ENCODE measurements at regions not wholly inside any gene's neighbourhood (a gene's known extent, or its start where the extent isn't known, plus 50 kb on each side); places are given as distances from the start of the nearest gene placed in this dataset.
"Not testable (repeated sequence)": the region's sequence is repeated elsewhere in the genome, so short reads cannot be mapped to it uniquely, and the experiment has no call there.

DNA sequence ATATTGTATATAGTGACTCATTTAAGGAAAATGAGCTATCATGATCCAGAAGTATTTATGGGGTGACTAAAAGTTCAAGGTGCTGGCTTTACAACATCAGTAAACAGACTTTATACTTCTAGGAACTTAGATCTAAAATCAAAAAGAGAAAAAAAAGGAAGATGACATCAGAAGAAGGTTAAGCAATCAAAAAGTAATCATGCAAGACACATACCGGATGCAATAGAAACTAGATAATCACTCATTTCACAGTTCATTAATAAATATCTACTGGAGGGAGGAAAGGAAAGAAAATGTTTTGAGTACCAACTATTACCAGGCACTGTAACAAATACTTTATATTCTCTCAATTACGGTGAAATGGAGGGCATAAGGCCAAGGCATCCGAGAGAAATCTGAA lies 276.4 kb downstream of the SPRY1 start:
- Histone ChIP-seq H3K27ac (ENCODE audit: low read depth, low read length) (no peak overlapping the region), H3K9me3 (ENCODE audit: low read length) (no peaks in the 10 kb centered on the region), H3K36me3 (ENCODE audit: insufficient read depth, low read length) (no peaks in the 10 kb centered on the region), H3K27me3 (ENCODE audit: control insufficient read depth in 1 of 2, insufficient read depth in 2 of 2, low read length in 2 of 2) (no peaks in the 10 kb centered on the region), H3K4me3 (ENCODE audit: low read depth in 1 of 2, low read length in 2 of 2) (no peak overlapping the region), H3K9ac (ENCODE audit: low read length) (no peak overlapping the region), H3K4me1 (ENCODE audit: insufficient read depth, low read length) (peaks cover 3% of the 10 kb centered on the region)

DNA sequence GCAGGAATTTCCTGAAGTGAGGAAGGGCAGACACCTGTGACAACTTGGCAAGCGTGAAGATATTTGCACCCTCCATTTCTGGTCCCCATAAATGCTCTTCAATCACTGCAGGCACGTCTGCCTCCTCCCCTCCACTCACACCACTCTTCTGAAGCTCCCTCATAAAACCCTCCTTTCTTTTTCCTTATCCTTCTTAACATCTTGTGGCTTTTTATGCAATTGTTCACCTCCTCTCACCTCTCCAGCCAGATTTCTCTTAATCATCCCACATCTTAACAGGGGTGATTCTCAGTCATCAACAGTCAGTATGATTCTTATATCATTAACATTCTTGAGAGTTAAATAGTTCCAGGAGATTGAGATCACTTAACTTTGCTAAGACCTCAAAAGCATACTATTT lies 277.4 kb downstream of the SPRY1 start:
- H3K4me1 ChIP-seq (ENCODE audit: insufficient read depth, low read length): peaks cover 3% of the 10 kb centered on the region
- H3K27me3 ChIP-seq (ENCODE audit: control insufficient read depth in 1 of 2, insufficient read depth in 2 of 2, low read length in 2 of 2): no peaks in the 10 kb centered on the region
- no peak overlapping the region for H3K4me3 ChIP-seq (ENCODE audit: low read depth in 1 of 2, low read length in 2 of 2)
- no peaks in the 10 kb centered on the region for H3K9me3 ChIP-seq (ENCODE audit: low read length)
- no peak overlapping the region for H3K27ac ChIP-seq (ENCODE audit: low read depth, low read length)
- no peaks in the 10 kb centered on the region for H3K36me3 ChIP-seq (ENCODE audit: insufficient read depth, low read length)
- no peak overlapping the region for H3K9ac ChIP-seq (ENCODE audit: low read length)

DNA sequence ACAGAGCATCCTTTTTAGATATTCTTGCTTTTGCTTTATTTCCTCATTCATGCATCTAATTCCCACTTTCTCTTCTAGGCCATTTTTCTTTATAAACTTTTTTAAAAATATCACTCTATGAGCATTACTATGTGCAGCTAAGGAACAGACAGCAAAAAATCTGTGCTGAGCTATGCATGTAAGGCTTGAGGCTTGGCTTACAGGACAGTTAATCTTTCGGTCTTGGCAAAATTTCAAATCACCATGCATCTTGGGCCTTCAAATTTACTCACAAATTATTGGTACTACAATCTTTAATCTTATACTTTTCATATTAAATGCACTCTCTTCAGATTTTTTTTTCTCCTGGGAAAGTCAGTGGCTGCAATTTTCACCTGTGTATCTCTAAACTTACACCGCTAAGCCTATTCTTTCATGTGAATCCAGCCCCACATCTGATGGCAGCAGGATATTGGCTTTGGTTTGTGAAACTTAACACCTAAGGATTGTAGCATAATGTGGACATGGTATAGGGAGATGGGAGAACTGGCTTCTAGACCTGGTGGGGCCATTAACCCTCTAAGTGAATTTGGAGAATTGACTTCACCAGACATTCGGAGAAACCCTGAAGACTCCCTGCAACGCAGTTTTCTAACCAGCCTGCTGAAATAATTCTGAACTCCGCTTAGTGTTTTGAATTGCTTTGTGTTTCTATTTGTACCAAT lies 278.3 kb downstream of the SPRY1 start:
- no peaks in the 10 kb centered on the region for H3K36me3 ChIP-seq (ENCODE audit: insufficient read depth, low read length)
- H3K9ac ChIP-seq (ENCODE audit: low read length): no peak overlapping the region
- no peak overlapping the region for H3K4me3 ChIP-seq (ENCODE audit: low read depth in 1 of 2, low read length in 2 of 2)
- H3K4me1 ChIP-seq (ENCODE audit: insufficient read depth, low read length): peaks cover 3% of the 10 kb centered on the region
- H3K9me3 ChIP-seq (ENCODE audit: low read length): no peaks in the 10 kb centered on the region
- no peaks in the 10 kb centered on the region for H3K27me3 ChIP-seq (ENCODE audit: control insufficient read depth in 1 of 2, insufficient read depth in 2 of 2, low read length in 2 of 2)
- H3K27ac ChIP-seq (ENCODE audit: low read depth, low read length): no peak overlapping the region

DNA sequence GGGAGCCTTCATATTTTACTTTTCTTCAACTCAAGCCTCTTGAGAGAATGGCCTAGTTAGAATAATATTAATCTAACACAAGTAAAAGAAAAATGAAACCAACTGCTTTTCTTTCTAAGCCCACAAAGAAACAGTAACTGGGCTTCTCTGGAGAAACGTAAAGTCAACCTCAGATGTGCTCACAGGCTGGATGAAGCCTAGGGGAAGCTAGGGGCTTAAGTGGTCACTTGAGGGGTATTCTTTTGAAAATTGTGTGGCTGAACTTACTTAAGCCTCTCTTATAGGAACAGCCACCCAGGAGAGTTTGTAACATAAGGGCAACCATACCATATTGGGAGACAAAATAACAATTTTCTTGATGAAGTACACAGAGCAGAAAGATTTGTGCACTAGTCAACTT lies 279.0 kb downstream of the SPRY1 start:
- H3K4me3 ChIP-seq (ENCODE audit: low read depth in 1 of 2, low read length in 2 of 2): no peak overlapping the region
- peaks cover 3% of the 10 kb centered on the region for H3K4me1 ChIP-seq (ENCODE audit: insufficient read depth, low read length)
- no peaks in the 10 kb centered on the region for H3K9me3 ChIP-seq (ENCODE audit: low read length)
- no peak overlapping the region for H3K9ac ChIP-seq (ENCODE audit: low read length)
- H3K27ac ChIP-seq (ENCODE audit: low read depth, low read length): peak overlapping the region; percentile 14
- H3K27me3 ChIP-seq (ENCODE audit: control insufficient read depth in 1 of 2, insufficient read depth in 2 of 2, low read length in 2 of 2): no peaks in the 10 kb centered on the region
- no peaks in the 10 kb centered on the region for H3K36me3 ChIP-seq (ENCODE audit: insufficient read depth, low read length)

DNA sequence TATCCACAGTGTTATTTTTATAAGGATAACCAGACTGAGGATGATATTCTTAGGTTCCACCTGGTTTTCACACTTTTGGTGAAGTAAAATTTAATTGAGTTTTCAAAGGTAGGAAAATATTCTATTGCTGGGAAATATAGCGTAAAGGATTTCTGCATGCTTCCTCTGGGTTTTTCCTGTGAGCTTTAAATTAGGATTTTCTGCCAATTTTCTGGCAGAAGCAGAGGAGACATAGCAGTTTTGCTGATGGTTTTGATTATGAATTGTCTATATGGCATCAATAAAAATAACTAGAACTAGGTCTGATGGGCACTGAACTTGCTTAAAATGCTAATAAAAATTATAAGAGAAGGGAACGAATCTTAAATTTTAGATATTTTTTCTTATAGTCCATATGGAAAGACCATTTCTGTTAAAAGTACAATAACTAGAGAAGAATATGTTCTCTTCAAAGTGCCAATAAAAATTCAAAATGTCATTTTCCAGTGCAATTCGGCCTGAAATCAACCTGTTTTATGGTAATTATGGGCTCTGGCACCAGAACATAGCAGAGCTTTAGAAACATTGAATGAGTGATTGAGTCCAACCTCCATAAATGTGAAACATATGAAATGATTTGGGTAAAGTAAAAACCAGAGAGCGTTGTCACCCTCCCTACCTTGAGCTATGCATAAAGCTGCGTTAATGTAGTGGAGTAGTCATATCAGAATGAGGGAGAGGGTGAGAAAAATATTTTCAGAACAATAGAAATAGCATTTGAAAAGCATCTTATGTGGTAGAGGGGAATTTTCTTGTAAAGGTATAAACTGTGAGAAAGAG lies 279.7 kb downstream of the SPRY1 start:
- H3K27me3 ChIP-seq (ENCODE audit: control insufficient read depth in 1 of 2, insufficient read depth in 2 of 2, low read length in 2 of 2): no peaks in the 10 kb centered on the region
- H3K4me3 ChIP-seq (ENCODE audit: low read depth in 1 of 2, low read length in 2 of 2): no peak overlapping the region
- no peaks in the 10 kb centered on the region for H3K36me3 ChIP-seq (ENCODE audit: insufficient read depth, low read length)
- peaks cover 3% of the 10 kb centered on the region for H3K4me1 ChIP-seq (ENCODE audit: insufficient read depth, low read length)
- H3K9ac ChIP-seq (ENCODE audit: low read length): no peak overlapping the region
- peak overlapping the region; percentile 14 for H3K27ac ChIP-seq (ENCODE audit: low read depth, low read length)
- H3K9me3 ChIP-seq (ENCODE audit: low read length): no peaks in the 10 kb centered on the region

DNA sequence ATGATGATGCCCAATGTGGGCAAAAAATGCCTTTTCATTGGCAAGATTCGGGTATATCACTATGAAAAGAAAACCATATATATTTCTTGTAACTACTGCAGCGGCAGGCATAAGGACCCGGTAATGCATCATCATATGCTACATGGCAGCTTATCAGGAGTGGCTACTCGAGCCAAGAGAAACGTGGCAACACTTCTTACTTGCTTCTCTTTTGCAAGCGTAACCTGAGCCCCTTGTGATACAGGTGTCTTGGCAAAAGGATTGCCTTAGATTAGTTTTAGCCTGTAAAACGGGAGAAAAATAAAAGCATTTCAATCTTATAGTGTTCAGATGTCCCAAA lies 280.3 kb downstream of the SPRY1 start:
- Histone ChIP-seq H3K36me3 (ENCODE audit: insufficient read depth, low read length) (no peaks in the 10 kb centered on the region), H3K27me3 (ENCODE audit: control insufficient read depth in 1 of 2, insufficient read depth in 2 of 2, low read length in 2 of 2) (no peaks in the 10 kb centered on the region), H3K27ac (ENCODE audit: low read depth, low read length) (no peak overlapping the region), H3K9ac (ENCODE audit: low read length) (no peak overlapping the region), H3K4me3 (ENCODE audit: low read depth in 1 of 2, low read length in 2 of 2) (no peak overlapping the region), H3K9me3 (ENCODE audit: low read length) (no peaks in the 10 kb centered on the region), H3K4me1 (ENCODE audit: insufficient read depth, low read length) (peaks cover 3% of the 10 kb centered on the region)

DNA sequence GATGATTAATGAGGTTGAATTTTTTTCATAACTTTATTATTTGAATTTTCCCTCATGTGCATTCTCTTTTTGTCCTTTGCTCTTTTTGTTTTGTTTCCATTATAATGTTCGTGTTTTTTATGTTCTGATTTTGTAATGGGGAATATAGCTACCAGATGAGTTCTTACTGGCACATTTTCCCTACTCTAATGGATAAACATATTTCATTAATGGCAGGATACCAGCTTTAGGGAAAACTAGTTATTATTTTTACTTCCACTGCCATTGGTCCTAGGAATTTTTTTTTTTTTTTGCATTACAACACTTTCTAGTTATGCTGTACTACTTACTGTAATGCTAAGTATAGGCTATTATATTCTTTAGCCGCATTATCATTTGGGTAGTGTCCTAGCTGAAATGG lies 286.3 kb downstream of the SPRY1 start:
- Histone ChIP-seq H3K4me1 (ENCODE audit: insufficient read depth, low read length) (no peaks in the 10 kb centered on the region), H3K4me3 (ENCODE audit: low read depth in 1 of 2, low read length in 2 of 2) (no peak overlapping the region), H3K36me3 (ENCODE audit: insufficient read depth, low read length) (no peaks in the 10 kb centered on the region), H3K9ac (ENCODE audit: low read length) (no peak overlapping the region), H3K27me3 (ENCODE audit: control insufficient read depth in 1 of 2, insufficient read depth in 2 of 2, low read length in 2 of 2) (no peaks in the 10 kb centered on the region), H3K27ac (ENCODE audit: low read depth, low read length) (no peak overlapping the region), H3K9me3 (ENCODE audit: low read length) (no peaks in the 10 kb centered on the region)

DNA sequence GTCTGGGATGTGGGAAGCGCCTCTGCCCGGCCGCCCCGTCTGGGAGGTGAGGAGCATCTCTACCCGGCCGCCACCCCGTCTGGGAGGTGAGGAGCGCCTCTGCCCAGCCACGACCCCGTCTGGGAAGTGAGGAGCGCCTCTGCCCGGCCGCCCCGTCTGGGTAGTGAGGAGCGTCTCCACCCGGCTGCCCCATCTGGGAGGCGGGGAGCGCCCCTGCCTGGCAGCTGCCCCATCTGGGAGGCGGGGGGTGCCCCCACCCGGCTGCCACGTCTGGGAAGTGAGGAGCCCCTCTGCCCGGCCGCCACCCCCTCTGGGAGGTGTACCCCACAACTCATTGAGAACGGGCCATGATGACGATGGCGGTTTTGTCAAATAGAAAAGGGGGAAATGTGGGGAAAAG lies 288.3 kb downstream of the SPRY1 start:
- not testable (repeated sequence) for H3K9ac ChIP-seq (ENCODE audit: low read length); H3K4me1 ChIP-seq (ENCODE audit: insufficient read depth, low read length); H3K27ac ChIP-seq (ENCODE audit: low read depth, low read length); H3K9me3 ChIP-seq (ENCODE audit: low read length); H3K4me3 ChIP-seq (ENCODE audit: low read depth in 1 of 2, low read length in 2 of 2); H3K27me3 ChIP-seq (ENCODE audit: control insufficient read depth in 1 of 2, insufficient read depth in 2 of 2, low read length in 2 of 2); H3K36me3 ChIP-seq (ENCODE audit: insufficient read depth, low read length)

DNA sequence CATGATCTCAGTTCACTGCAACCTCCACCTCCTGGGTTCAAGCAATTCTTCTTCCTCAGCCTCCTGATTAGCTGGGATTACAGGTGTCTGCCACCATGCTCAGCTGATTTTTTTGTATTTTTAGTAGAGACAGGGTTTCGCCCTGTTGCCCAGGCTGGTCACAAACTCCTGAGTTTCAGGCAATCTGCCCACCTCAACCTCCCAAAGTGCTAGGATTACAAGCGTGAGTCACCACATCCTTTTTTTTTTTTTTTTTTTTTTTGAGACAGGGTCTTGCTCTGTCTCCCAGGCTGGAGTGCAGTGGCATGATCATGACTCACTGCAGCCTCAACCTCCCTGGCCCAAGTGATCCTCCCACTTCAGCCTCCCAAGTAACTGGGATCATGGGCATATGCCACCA lies 298.9 kb downstream of the SPRY1 start:
- not testable (repeated sequence) for H3K27ac ChIP-seq (ENCODE audit: low read depth, low read length); H3K4me3 ChIP-seq (ENCODE audit: low read depth in 1 of 2, low read length in 2 of 2); H3K36me3 ChIP-seq (ENCODE audit: insufficient read depth, low read length); H3K9ac ChIP-seq (ENCODE audit: low read length); H3K27me3 ChIP-seq (ENCODE audit: control insufficient read depth in 1 of 2, insufficient read depth in 2 of 2, low read length in 2 of 2); H3K9me3 ChIP-seq (ENCODE audit: low read length)
- H3K4me1 ChIP-seq (ENCODE audit: insufficient read depth, low read length): peaks cover 11% of the 10 kb centered on the region

DNA sequence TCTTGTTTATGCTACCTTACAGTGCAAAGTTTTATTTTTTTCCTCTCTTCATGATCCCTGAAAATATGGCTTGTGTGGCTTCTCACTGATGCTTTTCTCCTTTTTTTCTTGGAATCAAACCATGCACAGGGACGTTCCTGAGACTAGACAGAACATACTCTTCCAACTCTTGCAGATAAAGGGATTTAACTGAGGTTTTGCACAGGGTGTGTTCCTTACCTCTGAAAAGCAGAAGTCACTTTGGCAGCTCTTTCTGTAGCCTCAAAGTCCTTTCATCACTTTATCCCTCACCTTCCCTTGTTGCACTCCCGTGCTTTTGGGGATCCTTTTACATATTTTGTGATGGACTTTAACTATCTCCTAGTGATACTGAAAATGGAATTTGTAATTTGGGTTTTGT lies 300.1 kb downstream of the SPRY1 start:
- H3K9me3 ChIP-seq (ENCODE audit: low read length): no peaks in the 10 kb centered on the region

DNA sequence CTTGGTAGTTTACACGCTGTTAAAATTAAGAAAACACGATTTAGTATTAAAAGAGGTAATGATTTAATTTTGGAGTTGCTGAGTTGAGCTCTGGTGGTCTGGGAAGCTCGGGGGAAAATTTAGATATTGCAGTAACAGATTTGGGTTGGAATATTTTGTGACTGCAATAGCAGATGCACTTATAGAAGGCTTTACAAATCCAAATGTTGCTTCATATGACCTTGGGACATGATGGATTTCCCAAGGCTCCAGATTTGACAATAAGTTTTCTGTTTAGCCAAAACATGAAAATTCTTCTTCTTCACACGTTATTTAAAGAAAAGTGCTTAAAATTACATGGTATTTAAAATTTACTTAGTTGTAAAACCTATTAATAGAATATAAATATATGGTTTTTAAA lies 302.0 kb downstream of the SPRY1 start:
- H3K9me3 ChIP-seq (ENCODE audit: low read length): no peaks in the 10 kb centered on the region
- peaks cover 13% of the 10 kb centered on the region for H3K4me1 ChIP-seq (ENCODE audit: insufficient read depth, low read length)
- H3K27me3 ChIP-seq (ENCODE audit: control insufficient read depth in 1 of 2, insufficient read depth in 2 of 2, low read length in 2 of 2): no peaks in the 10 kb centered on the region
- H3K27ac ChIP-seq (ENCODE audit: low read depth, low read length): no peak overlapping the region
- no peaks in the 10 kb centered on the region for H3K36me3 ChIP-seq (ENCODE audit: insufficient read depth, low read length)
- H3K9ac ChIP-seq (ENCODE audit: low read length): no peak overlapping the region
- no peak overlapping the region for H3K4me3 ChIP-seq (ENCODE audit: low read depth in 1 of 2, low read length in 2 of 2)

More for the DNA sequence above, 300.1 kb downstream of the SPRY1 start:
- Histone ChIP-seq H3K27me3 (ENCODE audit: control insufficient read depth in 1 of 2, insufficient read depth in 2 of 2, low read length in 2 of 2) (no peaks in the 10 kb centered on the region), H3K9ac (ENCODE audit: low read length) (no peak overlapping the region), H3K36me3 (ENCODE audit: insufficient read depth, low read length) (no peaks in the 10 kb centered on the region), H3K27ac (ENCODE audit: low read depth, low read length) (no peak overlapping the region), H3K4me3 (ENCODE audit: low read depth in 1 of 2, low read length in 2 of 2) (no peak overlapping the region), H3K4me1 (ENCODE audit: insufficient read depth, low read length) (peaks cover 13% of the 10 kb centered on the region)

Data from muscle layer of colon (tissue), 2 donors.